GM19099 (cell line): ENCODE measurements at regions not wholly inside any gene's neighbourhood (a gene's known extent, or its start where the extent isn't known, plus 50 kb on each side); places are given as distances from the start of the nearest gene placed in this dataset.

ENCODE experiments used
- POLR2A ChIP-seq: IDR thresholded peaks from 3 replicates; pipeline ENCODE4 v1.6.1; 2011; ENCODE audit warnings: low read depth; ENCODE audit not compliant: insufficient read length; ENCODE audit errors: extremely low read depth

DNA sequence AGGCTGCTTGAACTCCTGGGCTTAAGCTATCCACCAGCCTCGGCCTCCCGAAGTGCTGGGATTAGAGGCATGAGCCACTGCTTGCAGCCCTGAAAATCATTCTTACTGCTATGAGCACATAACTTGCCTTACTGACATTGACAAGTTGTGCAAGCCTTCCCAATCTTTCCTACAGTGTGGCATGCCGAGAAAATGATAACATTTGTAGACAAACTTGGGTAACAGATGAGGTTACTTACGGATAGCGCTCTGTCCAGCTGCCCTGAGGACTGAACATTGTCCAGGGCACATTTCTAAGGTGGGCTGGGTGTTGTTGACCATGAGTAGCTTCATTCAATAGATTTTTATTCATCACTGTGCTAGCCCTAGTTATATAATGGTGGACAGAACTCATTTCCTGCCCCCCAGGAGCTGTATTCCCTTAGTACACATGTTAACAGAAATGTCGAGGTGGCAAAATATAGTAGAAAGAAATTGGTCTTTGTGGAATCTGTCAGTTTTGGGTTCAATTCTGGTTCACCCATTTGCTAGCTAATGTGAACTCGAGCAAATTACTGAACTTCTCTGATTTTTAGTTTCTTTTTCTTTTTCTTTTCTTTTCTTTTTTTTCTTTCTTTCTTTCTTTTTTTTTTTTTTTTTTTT is 118.4 kb upstream of the AKIRIN2 start:
- no peak for TF ChIP-seq POLR2A

DNA sequence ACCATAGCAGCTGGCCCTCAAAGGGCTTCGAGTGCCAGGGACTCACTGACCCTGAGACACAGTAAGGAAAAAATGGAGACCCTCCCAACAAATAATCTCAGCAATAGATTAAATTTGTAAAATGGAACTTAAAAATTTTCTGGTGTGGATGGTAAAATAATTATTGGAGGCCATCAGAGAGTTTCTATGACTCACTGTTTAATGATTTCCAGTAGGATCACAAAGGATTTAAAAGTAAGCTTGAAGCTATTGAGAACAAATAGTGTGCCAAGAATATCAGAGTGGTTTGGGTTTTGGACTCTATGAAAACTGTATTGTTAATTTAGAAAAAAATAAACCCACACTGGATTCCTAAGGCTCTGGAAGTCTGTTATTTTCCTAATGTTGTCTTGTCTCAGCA is 115.2 kb upstream of the AKIRIN2 start:
- no peak for TF ChIP-seq POLR2A

DNA sequence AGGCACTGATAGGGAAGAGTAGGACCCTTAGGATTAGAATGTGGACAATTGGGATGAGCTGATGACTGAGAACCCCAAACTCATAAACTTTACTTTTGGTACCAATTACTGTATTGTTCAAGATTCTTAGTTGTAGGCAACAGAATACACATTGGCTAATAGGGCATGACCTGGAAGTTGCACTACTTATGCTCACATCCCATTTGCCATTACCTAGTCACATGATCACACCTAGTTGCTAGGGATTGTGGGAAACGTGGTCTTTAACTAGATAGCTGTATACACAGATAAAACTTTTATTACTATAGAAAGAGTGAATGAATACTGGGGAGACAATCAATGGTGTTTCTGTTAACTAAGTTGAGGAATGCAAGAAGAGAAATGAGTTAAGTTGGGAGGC is 113.4 kb upstream of the AKIRIN2 start:
- TF ChIP-seq POLR2A = no peak

DNA sequence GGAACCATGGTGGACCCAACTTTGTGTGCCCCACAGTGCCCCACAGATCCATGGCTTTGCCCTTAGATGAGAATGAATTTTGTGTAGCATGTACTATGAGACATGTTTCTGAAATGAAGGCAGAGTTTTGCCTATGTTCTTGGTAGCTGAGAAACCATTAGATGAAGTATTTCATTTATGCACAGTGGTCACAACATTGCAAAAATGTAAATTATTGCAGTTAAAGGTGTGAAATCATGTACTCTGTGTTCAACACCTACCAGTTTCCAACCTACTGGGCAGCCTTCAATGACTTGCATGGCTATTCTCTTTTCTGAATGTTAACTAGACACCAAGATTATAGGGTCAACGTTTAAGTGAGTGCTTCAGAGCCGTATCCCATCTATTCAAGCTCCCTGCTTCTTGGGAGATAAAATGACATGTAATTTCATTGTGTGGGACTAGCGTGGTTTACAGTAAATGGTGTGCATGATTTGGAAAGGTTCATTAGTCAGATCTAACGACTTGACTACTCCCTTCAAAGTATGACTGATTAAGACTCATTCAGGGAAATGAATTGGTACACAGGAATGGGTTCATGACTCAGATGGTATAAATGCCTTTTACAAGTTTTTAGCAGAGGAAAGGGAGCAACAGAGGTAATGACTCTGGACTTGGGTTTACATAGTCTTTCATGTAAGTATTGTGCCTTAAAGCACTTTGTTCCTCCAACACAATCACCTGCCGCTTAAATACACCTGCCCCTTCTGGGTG is 106.1 kb upstream of the AKIRIN2 start:
- TF ChIP-seq POLR2A = no peak

DNA sequence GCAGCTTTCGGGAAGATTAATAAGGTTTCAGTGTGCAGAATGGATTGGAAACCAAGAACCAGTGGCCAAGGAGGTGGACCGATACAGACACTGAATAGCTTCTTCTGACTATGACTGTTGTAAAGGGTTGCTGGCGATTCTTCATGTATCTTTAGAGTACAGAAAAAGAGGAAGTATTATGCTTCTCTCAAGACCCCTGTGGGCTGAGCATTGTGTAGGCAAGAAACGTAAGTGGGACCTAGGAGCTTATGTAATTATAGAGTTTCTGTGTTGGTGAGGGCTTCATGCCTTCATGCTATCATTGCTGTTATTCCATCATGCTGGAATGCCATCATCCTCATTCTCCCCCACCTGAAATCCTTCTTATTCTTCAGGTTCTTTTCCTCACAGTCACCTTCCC is 105.4 kb upstream of the AKIRIN2 start:
- no peak for TF ChIP-seq POLR2A

DNA sequence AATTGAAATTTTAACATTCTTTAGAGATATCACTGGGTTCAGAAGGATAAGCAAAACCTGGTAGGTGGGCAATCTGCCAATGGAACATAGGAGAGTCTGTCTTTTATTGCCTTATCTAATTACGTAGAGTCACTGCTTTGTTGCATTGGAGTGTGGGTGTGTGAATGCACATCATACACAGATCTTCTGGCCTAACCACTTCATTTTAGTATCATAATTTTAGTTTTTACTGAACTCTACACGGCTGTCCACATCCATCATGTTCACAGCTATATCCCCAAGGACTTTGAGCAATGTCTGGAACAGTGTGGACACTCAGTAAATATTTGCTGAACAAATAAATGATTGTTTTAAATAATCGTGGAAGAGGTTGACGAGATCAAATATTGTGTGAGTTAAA is 104.6 kb upstream of the AKIRIN2 start:
- TF ChIP-seq POLR2A = no peak

DNA sequence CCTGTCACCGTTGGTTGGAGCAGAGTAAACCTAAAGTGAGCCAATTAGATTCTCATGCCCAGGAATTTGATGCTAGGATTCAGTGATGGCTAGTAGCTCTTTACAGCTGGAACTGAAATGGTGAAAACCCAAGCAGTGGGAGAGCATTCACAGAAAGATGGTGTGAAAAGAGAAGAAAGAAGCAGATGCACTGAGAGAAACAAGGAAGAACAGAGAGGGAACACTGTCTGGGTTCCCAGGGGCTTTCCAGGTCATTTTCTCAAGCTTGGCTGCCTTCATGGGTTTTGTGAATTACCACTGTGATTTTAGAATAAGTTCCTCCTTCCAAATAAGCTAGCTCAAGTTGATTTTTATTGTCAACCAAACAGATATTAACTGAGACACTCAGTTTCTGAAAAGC is 104.1 kb upstream of the AKIRIN2 start:
- no peak for TF ChIP-seq POLR2A

DNA sequence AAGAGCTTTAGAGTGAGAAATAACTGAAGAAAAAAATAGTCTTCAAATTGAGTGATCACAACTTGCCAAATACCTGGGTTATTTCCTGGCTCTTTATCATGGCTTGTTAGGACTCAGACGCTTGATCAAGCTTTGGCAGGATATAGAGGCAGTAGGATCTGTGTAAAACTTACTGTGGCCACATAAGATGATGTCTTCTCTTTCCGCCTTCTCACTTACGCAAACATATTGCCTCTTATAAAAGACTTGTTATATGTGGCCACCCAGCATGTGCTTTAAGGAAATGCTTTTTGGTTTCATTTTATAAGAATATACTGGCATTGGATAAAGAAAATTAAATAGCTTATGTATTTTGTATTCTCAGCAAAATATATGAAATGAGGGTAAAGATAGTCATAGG is 101.8 kb upstream of the AKIRIN2 start:
- TF ChIP-seq POLR2A = no peak

DNA sequence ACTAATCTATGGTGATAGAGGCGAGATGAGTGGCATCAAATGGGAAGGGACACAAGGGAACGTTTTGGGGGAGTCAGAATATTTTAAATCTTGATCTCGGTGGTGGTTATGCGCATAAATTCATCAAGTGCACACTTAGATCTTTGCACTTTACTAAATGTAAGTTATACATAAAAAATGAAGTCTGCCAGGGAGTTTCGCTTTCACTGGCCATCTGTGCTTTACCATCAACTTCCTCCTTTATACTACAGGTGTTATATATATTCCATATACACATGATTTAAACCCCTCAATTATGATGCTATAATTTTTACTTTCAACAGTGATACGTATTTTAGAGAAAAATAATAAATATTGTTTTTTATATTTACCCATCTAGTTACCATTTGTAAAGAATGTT is 97.6 kb upstream of the AKIRIN2 start:
- no peak for TF ChIP-seq POLR2A

DNA sequence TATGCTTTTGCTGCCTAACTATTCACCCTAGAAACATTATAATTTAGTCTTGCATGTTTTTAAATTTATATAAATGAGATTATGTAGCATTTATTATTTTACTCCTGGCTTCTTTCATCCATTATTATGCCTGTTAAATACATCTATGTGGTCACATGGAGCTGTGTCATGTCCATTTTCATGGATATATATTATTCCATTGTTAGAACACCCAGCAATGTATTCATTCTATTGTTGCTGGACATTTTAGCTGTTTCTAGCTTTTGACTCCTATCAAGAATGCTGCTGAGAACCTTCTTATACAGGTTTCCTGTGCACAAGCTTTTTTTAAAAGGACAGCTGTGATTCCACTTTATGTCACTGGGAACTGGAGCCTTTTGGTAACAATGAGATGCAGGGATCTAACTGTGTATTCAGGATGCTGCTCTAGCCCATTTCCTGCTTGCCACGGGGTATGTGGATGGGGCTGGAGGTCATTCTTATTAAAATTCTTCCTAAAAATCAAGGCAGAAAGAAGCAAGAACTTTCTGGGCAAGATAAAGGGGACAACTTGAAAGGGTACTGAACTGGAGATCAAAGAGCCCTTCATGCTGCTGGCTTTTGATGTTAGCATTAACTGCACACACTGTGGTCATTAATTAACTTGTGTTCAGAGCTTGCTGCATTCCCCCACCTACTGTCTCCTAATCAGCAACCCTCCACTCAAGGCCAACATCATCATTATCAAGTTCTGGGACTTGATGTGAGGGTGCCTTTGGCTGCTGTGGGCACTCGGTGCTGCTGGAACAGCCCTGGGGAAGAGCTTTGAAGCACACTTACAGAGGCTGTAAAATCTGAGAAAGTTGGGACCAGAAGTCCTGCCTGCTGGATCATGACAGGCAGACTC is 96.6 kb upstream of the AKIRIN2 start:
- TF ChIP-seq POLR2A = no peak

DNA sequence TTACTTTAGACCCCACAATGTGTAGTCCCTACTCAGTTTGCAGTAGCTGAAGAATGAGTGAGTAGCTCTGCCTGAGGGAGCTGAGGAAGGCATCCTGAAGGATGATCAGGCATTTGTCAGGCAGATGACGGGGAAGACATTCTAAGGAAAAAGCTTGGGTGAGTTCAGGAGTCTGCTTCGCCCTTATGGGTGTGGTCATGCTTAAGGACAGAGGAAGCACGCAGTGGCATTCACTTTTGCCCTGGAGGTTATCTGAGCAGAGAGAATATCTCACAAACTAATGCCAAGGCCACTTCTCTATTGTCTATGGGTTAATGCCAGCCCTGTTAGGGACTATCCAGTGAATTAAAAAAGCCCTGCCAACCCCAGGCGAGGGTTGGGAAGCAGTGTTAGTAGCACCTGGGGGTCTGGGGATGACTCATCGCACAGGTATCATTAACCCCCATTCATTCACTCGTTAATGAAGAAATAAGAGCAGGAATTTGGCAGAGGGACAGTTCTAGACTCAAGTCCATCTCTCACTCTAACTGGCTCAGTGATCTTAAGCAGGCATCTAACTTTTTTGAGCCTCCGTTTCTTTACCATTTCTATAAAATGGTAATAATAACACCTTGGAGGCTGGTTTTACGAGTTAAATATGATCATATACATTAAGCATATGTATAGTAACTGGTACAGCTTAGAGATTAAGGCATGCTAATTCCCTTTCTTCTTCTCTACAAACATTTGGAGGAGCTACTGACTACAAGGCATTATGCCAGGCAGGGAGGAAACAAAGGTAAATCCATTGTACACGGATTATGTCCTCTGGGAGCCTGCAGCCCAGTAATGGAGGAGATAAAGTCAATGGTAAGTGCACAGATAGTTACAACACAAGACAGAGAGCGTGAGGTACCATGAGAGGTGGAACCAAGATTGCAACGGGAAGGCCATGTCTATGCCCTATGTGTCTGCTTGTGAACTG is 93.2 kb upstream of the AKIRIN2 start:
- no peak for TF ChIP-seq POLR2A

DNA sequence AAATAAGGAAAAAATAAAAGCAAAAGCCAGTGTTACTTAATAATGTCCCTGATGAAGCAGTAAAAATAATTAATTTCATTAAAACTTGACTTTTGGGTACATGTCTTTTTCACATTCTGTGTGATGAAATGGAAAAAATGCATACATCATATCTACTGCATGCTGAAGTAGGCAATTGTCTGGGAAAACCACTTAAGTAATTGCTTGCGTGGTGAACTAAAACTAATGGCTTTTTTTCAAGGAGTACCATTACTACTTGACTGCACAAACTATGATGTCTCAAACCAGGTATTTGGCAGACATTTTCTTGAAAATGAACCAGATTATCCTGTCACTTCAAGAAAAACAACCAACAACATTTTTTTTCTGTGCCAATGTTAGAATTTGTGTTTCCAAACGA is 91.3 kb upstream of the AKIRIN2 start:
- TF ChIP-seq POLR2A = no peak

DNA sequence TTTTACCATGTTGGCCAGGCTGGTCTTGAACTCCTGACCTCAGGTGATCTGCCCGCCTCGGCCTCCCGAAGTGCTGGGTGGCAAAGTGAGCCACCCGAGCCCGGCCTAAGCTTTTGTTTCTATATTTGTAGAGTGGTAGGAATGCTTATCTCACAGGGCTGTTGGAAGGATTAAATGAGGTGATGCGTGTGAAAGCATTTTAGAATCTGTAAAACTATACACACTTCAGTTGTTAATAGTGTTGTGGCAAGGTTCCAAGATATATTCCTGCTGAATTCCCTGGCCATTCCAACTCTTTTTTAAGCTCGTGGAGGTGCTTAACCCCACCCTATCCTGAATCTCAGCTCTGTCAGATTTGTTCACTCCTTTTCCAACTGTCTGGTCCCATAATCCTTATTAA is 89.9 kb upstream of the AKIRIN2 start:
- no peak for TF ChIP-seq POLR2A

DNA sequence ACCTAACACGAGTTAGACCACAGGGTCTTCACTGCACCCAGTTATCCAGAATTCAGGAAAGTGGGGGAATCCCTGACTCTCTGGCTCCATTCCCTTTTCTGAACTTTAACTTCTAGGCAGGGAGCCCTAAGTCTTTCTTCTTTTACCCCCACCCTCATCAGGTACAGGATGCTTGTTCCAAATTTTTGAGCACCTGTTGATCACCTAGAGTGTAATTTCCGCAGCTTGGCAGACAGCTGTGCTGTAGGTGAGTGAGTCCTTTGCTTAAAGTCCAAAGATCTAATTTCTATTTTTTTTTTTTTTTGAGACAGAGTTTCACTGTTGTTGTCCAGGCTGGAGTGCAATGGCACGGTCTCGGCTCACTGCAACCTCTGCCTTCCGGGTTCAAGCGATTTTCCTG is 89.5 kb upstream of the AKIRIN2 start:
- TF ChIP-seq POLR2A = no peak

DNA sequence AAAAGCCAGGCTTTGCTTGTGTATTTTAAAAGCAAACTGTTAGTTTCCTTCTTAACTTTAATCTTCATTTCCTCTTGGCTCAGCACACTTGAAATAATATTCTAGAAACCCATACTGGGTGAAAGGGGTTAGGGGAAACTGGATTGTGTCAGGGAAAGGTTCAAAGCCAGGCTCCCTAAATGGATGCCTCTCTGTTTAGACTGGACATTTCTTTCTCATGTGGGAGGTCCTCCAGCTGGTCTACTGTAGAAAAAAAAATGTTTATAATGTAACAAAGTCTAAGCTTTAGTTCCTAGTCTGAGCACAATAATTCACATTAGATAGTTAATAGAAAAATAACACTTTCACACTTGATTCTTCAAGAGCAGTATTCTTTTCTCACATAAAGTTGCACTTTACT is 89.0 kb upstream of the AKIRIN2 start:
- no peak for TF ChIP-seq POLR2A

DNA sequence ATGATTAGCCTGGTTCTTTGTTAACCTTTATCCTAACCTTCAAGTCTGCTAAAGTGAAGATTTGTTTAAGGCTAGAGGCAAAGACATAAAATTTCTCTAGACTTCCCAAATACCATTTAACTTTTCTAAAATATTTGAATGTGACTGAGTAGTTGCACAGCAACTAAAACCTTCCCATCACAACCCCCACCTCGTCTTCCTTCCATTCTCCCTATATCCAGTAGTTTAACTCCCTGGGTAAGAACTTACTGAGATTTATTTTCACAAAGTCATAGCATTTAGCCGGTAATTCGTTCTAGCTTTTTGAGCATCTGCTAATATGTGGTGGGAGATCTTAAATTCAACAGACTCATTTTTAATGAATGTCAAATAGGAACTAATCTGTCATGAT is 87.9 kb upstream of the AKIRIN2 start:
- no peak for TF ChIP-seq POLR2A
